HG03025 (cell line): ENCODE measurements at regions not wholly inside any gene's neighbourhood (a gene's known extent, or its start where the extent isn't known, plus 50 kb on each side); places are given as distances from the start of the nearest gene placed in this dataset.
"Not testable (repeated sequence)": the region's sequence is repeated elsewhere in the genome, so short reads cannot be mapped to it uniquely, and the experiment has no call there.

Experiments used
- ATAC-seq: cut with Tn5 transposase; IDR thresholded peaks from one replicate; pipeline ENCODE4 v1.9.1; 2021; ENCODE audit warnings: mild to moderate bottlenecking, moderate library complexity; ENCODE audit not compliant: unreplicated experiment, low FRiP score

DNA sequence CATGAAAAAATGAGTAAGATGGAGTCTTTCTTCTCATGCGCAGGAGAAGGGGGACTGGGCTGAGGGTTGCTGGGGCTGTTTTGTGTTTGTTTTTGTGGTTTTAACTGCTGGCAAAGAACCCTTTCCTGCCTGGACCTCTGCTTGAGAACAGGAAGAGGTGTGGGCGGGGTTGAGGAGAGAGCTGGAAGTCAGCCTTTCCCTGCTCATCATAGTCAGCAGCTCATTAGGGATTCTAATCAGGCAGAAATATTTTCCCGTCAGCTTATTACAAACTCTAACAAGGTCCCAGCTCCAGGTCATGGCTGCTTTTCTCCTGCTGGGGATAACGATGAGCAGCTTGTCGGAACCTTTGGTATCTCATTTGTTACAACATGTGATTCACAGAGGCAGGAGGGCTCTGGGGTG lies 185.0 kb upstream of the NRXN3 start:
- no peak for ATAC-seq

DNA sequence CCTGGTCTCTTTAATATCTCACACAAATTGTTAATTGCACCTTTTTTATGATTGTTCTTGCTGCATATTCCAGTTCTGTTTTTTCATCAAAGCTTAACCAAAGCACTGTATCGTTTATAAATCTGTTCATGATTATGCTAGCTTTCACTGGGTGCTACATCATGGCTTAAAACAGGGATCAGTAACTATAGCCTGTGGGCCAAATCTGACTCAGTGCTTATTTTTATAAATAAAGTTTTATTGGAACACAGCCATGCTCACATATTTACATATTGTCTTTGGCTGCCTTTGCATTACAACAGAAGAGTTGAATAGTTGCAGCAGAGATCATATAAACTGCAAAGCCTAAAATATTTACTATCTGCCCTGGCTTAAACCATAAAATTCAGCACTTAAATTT lies 183.4 kb upstream of the NRXN3 start:
- no peak for ATAC-seq

DNA sequence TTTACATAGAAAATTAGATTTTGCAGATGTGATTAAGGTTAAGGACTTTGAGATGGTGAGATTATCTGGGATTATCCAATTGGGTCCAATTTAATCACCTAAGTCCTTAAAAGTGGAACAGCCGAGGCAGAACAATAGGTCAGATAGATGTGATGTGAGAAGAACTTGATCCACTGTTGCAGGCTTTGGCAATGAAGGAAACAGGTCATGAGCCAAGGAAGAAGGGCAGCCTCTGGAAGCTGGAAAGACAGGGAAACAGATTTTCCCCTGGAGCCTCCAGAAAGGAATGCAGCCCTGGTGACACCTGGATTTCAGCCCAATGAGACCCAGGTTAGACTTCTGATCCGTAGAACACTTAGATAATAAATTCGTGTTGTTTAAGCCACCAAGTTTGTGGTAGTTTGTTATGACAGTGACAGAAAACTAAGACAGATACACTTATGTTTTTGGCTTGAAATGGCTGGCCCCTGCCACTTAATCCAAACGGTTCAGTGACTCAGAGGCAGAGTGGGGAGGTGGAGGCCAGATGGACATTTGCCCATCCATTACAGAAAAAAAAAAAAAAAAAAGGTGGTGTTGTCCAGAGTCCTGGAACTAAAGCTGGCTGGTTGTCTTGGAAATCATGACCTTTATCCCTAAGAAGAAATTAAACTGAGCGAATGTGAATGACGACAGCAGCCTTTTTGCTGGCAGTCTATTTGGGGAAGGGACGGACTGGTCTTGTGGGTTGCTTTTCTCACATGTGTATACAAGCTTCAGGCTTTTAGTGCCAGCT lies 181.9 kb upstream of the NRXN3 start:
- ATAC-seq, result no peak

DNA sequence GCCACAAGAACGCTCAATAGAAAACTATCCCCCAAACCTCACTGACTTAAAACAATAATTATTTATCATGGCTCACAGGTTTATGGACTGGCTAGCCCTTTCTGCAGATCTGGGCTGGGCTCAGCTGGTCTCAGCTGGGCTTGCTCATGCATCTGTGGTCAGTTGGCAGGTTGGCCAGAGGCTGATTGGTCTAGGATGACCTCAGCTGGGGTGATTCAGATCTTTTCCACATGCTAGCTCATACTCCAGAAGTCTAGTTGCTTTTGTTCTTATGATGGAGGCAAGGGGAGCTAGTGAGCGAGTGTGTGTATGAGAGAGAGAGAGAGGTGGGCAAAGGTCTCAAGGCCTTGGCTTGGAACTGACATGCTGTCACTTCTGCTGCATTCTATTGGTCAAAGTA lies 181.2 kb upstream of the NRXN3 start:
- no peak for ATAC-seq

DNA sequence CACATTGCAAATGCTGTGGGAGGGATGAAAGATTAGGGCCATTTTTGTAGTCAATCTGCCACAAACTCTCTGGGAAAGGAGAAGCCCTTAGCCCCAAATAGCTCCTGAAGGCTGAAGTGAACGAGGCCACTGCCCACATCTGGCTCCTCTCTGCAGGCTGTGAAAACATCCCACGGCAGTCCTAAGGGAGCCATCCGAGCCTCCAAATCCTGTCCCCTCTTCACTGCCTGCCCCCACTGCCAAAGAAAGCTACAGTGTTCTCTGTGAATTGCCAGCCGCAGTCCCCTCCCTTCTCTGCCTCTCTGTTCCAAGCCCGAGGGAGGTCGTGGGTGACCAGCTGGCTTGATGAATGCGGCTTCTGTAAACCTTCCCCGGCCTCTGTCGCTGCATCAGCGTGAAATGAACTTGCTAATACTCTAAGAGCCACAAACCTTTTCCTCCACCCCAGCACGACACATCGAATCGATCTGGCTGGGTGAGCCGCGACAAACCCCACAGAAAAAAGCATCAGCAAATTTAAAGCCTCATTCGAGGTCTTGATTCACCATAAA lies 180.7 kb upstream of the NRXN3 start:
- no peak for ATAC-seq

DNA sequence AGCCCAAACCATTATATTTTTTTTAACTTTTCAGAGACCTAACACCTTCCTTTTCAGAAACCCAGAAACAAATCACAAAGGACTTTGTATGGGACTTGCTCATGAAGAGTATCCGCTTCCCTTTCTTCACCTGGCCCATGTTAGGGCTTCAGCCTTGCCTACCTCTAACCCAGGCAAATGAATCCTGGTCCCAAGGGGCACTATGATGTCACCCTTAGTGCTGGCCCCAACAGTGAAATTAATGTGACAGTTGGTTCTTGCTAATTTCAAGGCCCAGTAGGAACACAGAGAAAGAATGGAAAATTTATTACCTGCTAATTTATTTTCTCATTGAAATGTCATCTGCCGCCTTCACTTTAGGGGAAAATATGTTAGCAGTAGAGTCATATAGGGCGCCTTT lies 179.8 kb upstream of the NRXN3 start:
- ATAC-seq, result no peak

DNA sequence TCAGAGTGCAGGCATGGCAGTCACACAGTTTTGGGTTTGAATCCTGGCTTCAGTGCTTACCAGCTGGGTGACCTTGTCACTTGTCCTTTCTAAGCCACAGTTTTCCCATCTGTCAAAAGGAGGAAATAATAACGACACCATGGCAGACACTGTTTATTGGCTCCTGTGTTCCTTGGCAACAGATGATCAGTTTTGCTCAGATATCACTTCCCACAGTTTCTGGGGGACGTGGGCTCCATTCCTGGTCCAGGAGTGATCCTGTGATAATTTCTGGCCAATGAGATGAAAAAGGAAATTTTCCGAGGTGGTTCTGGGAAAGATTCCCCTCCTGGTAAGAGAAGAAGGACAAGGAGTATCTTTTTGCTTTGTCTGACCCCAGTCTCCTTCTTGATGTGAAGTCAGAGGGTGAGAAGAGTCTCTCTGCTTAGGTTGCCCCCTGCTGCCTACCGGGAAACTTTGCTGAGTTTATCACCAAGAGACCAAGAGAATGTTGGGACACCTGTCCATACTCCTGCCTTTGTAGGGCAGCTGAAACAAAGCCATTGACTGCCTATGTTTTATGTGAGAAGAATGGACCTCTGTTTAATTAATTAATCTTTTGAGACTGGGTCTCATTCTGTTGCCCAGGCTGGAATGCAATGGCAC lies 178.9 kb upstream of the NRXN3 start:
- no peak for ATAC-seq

DNA sequence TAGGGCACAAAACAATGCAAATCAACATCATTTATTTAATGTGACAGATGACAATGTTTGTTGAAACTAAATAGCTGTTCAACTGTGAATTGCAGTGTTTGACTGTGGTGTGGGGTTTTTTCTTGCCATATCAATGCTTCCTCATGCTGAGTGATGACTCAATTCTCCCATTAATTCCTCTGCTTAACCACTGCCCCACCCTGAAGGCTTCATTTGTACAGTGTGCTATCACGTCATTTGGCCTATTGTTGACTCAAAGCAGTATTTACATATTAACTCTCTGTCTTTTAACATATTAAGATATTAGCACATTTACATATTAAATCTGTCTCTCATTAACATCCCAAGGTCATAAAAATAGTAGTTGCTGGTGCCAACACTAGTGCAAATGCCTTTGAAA lies 164.8 kb upstream of the NRXN3 start:
- no peak for ATAC-seq

DNA sequence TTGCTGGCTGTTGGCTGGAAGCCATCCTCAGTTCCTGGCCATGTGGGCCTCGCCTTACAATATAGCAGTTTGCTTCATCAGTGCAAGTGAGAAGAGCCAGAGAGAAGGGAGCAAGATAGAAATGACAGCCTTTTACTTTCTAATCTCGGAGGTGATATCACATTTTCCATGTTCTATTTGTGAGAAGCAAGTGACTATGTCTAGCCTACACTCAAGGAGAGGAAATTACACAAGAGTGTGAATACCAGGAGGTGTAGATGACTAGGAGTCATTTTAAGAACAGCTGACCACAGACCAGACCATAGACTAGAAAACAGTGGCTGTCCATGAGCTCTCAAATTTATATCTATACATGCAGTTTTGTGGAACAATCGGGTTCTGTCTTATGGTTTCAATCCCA lies 163.0 kb upstream of the NRXN3 start:
- ATAC-seq, result no peak

DNA sequence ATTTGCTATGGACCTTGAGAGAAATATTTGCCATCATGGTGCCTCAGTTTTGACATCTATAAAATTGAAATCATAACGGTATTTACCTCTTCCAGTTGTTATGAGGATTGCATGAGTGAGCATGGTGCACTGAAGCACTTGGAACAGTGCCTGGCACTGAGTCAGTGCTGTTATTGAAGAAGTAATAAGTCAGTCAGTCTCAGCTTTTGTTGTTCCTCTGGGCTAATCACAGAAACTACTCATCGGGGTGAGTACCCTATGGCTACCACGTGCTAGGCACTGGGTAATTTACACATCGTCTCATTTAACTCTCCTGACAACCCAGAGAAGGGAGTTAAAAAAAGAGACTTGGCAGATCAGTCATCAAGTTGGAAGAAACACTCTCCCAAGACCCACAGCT lies 159.5 kb upstream of the NRXN3 start:
- no peak for ATAC-seq

DNA sequence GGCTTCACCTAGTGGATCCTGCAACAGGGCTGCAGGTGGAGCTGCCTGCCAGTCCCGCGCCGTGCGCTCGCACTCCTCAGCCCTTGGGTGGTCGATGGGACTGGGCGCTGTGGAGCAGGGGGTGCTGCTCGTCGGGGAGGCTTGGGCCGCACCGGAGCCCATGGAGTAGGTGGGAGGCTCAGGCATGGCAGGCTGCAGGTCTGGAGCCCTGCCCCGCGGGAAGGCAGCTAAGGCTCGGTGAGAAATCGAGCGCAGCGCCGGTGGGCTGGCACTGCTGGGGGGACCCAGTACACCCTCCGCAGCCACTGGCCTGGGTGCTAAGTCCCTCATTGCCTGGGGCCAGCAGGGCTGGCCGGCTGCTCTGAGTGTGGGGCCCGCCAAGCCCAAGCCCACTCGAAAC lies 156.3 kb upstream of the NRXN3 start:
- ATAC-seq, result not testable (repeated sequence)

DNA sequence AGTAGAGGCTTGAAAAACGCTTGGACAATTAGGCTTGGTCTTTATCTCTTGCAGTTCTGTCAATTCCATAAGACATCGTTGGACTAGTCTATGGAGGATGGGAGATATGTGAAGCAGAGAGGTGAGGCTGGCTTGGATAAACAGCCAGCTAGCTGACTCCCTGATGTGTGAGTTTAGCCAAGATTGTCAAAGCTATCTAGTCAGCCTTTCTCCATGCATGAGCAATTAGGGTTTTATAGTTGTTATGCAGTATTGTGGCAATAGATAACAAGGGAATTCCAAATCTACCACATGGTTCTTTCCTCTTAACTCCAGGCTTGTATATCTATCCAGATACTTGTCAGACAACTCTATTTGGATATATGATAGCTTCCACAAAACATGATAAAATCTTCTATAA lies 153.6 kb upstream of the NRXN3 start:
- ATAC-seq, result no peak

DNA sequence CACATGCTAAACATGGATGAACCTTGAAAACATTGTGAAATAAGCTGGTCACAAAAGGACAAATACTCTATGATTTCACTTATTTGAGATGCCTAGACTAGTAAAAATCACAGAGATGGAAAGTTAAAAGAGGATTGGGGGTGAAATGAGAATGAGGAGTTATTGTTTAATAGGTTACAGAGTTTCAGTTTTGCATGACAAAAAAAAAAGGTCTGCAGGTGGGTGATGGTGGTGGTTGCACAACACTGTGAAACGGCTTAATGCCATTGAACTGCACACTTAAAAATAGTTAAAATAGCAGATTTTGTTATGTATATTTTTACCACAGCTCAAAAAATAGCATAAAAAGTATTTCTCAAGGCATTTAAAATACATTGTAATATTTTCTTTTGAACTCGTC lies 151.9 kb upstream of the NRXN3 start:
- no peak for ATAC-seq

DNA sequence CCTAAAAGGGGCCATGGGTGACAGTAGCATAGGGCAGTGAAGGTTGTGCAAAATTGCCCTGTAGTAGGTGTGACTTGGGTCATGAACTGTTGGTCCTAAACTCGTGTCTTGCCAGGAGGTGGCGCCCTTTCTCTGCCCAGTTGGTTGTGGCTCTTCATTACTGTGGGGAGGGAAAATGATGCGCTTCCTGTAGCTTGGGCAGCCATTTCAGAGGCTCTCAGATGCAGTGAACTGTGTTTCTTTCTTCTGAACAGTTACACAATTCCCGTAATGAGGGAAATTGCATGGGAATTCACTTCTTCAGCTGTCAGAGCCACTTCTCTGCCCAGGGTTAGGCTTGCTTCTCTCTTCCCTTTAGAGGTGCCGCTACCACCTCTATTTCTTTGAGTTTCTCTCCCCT lies 148.1 kb upstream of the NRXN3 start:
- peak; percentile 64 for ATAC-seq

DNA sequence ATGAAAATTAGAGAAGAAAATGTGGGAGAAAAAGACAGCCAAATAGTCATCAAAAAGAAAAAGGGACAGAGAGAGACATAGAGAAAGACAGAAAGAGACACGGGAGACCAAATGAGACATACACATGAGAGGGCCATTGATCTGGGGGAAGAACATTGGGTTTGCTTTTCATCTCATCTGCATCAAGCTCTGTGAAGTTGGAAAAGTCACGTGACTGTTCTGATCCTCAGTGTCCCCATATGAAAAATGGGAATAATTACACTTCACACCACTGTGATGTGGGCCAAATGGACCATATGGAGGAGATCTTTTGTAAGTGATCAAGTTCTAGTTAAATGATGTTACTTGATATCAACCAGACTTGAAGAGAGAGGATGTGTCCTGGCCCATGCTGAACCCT lies 147.1 kb upstream of the NRXN3 start:
- no peak for ATAC-seq

DNA sequence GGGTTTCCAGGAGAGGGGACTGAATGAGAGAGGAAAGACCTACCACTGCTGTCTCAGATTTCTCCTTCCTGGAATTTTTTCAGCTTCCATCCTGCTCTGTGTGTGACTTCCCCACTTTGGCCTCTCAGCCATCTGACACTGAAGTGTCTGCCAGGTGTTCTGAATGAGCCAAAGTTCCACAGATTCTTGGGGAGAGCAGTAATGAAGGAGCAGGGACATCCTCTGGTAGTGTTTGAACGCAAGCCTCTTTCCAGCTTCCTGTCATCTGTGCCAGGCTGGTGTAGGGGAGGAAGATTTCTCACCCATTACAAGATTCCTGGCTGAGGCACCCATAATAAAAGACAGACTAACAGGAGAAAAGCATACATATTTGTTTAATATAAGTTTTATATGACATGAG lies 141.7 kb upstream of the NRXN3 start:
- ATAC-seq, result no peak

DNA sequence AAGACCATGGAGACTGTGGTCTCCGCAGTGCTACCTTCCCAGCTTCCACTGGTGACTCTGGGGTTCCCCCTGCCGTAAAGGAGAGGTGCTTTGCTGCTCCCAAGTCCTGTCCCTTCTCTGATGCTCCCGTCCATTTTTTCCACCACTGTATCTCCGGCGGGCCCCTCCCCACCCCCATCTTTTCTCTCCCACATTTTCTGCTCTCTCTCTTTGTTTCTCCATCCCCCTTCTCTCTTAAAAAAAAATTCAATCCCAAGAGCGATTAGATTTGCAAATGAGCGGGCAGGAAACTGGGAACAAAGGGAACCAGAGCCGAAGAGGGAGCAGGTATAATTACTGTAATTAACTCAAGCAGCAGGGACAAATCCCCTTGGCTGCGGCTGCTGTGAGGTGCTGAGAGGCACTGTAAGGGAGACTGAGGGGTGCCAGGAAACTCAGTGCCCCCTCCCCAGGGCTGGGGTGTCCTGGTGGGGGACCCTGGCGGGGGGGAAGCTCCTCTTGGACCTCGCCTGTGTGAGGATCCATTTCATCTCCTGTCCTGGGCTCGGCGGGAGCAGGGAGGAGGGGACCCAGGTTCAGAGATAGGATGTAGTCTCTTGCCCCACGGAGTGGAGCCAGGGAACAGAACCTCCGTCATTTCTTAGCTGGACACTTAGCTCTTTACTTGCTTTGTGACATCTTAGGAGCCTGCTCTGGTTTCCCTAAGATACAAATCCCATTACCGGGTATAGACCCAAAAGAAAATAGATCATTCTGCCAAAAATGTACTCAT lies 140.4 kb upstream of the NRXN3 start:
- ATAC-seq, result no peak

DNA sequence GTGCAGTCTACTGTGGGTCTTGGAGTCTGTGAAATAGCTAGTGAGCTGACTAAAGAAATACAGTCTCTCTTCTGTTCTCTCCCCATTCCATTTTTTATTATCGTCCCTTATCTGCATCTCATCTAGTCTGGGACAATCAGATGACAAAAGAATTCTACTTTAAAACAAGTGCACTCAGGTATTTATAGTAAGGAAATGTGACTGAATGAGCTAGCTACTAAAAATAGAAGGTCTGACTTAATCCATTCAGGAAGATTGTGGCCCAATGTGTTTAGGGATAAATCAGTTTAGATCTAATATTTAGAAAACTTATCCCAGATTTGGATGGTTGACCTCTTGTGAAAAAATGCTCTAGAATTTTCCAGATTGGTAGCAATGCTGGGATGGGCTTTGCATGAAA lies 126.8 kb upstream of the NRXN3 start:
- ATAC-seq, result no peak

DNA sequence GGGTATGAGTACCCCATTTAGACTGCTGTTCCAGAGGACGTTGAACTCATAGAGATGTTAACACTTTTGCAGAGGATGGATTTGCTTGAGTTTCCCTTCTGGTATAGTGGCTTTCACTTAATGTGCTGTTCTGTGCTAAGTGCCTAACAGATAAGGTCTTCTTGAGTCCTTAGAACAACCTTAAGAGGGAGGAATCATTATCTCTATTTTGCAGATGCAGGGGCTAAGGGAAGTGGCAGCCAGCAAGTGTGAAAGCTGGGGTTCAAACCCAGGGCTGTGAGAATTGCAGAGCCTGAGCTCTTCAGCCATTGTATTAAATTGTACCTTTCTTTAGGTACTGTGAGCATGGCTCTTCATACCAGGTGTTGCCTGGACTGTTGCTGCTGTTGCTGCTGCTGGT lies 122.1 kb upstream of the NRXN3 start:
- no peak for ATAC-seq

DNA sequence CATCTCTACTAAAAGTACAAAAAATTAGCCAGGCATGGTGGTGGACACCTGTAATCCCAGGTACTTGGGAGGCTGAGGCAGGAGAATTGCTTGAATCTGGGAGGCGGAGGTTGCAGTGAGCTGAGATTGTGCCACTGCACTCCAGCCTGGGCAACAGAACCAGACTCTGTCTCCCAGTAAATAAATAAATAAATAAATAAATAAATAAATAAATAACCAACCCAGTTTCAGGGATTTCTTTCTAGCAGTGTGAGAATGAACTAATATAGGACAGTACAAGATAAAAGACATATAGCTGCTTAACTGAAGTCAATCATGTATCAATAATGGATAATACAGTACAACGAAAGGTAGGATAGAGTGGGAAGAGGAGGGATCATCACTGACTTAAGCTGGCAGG lies 113.3 kb upstream of the NRXN3 start:
- not testable (repeated sequence) for ATAC-seq

DNA sequence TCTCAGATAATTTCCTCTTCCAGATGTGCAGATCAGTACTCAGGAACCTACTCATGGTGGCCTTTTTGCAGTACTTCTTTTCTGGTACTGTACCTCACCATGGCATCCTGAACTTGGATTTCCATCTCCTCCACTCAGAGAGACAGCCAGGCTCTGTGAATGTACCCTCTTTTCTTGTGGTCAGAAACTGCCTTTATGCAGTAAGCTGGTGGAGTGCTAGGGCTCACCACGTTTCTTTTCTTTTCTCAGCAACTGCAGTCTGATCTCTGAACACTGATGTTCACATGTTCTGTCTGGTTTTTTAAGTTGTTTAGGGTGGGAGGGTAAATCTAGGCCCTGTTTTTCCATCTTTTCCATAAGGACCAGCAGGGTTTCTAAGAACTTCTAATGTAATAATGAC lies 99.8 kb upstream of the NRXN3 start:
- no peak for ATAC-seq
